ENCODE measurements at regions not wholly inside any gene's neighbourhood (a gene's known extent, or its start where the extent isn't known, plus 50 kb on each side); places are given as distances from the start of the nearest gene placed in this dataset.

DNA sequence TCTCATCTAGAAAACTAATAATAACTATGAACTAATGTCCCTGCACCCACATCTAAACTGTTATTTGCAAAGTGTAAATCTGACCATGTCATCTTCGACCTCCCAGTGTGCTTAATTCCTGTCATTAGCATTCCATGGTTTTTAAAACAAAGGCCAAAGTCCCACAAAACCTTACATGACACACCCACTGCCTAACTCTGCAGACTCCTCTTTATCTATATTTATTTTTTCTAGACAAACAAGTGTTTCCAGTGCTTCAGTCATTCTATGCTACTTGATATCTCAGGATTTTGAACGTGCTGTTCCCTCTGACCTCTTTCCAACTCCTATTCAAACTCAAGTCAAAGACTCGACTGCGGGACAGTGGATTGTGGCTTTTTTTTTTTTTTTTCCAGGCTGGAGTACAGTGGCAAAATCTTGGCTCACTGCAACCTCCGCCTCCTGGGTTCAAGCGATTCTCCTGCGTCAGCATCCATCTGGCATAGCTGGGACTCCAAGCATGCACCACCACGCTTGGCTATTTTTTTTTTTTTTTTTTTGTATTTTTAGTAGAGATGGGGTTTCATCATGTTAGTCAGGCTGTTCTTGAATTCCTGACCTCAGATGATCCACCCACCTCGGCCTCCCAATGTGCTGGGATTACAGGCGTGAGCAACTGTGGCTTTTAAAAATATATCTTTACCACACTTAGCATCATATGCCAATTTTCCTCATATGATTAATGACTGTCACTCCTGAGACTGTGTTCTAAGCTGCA, 1511.0 kb downstream of the ARAP2 start:
- TF ChIP-seq EZH2phosphoT487 (IDR thresholded peaks at IDR 0.05; ENCODE audit: borderline replicate concordance): no peak
- TF ChIP-seq POLR2A (IDR thresholded peaks at IDR 0.05; ENCODE audit: borderline replicate concordance, extremely low read depth, insufficient read depth, insufficient read length): no peak
- TF ChIP-seq, protein P1, sequence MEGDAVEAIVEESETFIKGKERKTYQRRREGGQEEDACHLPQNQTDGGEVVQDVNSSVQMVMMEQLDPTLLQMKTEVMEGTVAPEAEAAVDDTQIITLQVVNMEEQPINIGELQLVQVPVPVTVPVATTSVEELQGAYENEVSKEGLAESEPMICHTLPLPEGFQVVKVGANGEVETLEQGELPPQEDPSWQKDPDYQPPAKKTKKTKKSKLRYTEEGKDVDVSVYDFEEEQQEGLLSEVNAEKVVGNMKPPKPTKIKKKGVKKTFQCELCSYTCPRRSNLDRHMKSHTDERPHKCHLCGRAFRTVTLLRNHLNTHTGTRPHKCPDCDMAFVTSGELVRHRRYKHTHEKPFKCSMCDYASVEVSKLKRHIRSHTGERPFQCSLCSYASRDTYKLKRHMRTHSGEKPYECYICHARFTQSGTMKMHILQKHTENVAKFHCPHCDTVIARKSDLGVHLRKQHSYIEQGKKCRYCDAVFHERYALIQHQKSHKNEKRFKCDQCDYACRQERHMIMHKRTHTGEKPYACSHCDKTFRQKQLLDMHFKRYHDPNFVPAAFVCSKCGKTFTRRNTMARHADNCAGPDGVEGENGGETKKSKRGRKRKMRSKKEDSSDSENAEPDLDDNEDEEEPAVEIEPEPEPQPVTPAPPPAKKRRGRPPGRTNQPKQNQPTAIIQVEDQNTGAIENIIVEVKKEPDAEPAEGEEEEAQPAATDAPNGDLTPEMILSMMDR (IDR thresholded peaks at IDR 0.05 in 2 of 3, conservative IDR thresholded peaks at IDR 0.05 in 1 of 3; ENCODE audit: borderline replicate concordance in 1 of 3, insufficient read depth in 1 of 3, low read depth in 2 of 3, low read length in 2 of 3): no peak
- no peak for TF ChIP-seq ZNF274 (IDR thresholded peaks at IDR 0.05; ENCODE audit: low read depth, low read length)
- no peak for TF ChIP-seq ELF1 (IDR thresholded peaks at IDR 0.05; ENCODE audit: borderline replicate concordance, low read depth)
- no peak for TF ChIP-seq EZH2 (IDR thresholded peaks at IDR 0.05)

All from HCT116 (cell line).